RWPE2 (cell line): ENCODE measurements at regions not wholly inside any gene's neighbourhood (a gene's known extent, or its start where the extent isn't known, plus 50 kb on each side); places are given as distances from the start of the nearest gene placed in this dataset.
A peak's percentile ranks its signal among the peaks of the same experiment; 100 is the strongest.
"Not testable (repeated sequence)": the region's sequence is repeated elsewhere in the genome, so short reads cannot be mapped to it uniquely, and the experiment has no call there.

Experiments used
- ATAC-seq: fragments of 200-7000 bp; cut with Tn5 transposase; 3 replicates; pipeline ENCODE4 v1.9.1; 2021; ENCODE audit warnings: low read depth
- DNase-seq: peaks from one replicate; pipeline ENCODE4 v3.0.0-alpha.2; 2020; ENCODE audit warnings: low spot score
- H3K27ac ChIP-seq: fragments of 450-650 bp; 2 replicates; pipeline ENCODE4 v1.5.1; 2017; ENCODE audit warnings: mild to moderate bottlenecking; ENCODE audit not compliant: poor library complexity, severe bottlenecking
- H3K27me3 ChIP-seq: fragments of 250-450 bp; sonication (Bioruptor Pico); 2 replicates; pipeline ENCODE4 v1.5.1; 2021; ENCODE audit warnings: mild to moderate bottlenecking, moderate library complexity; ENCODE audit not compliant: insufficient read depth, poor library complexity, severe bottlenecking
- H3K36me3 ChIP-seq: fragments of 250-450 bp; sonication (Bioruptor Pico); 2 replicates; pipeline ENCODE4 v1.5.1; 2020; ENCODE audit warnings: low read depth, mild to moderate bottlenecking, moderate library complexity
- H3K4me1 ChIP-seq: fragments of 250-450 bp; sonication (Bioruptor Pico); 2 replicates; pipeline ENCODE4 v1.5.1; 2021; ENCODE audit warnings: mild to moderate bottlenecking, moderate library complexity; ENCODE audit not compliant: insufficient read depth, poor library complexity, severe bottlenecking
- H3K4me3 ChIP-seq: fragments of 250-450 bp; sonication (Bioruptor Pico); 2 replicates; pipeline ENCODE4 v1.5.1; 2021; ENCODE audit warnings: mild to moderate bottlenecking, moderate library complexity; ENCODE audit not compliant: severe bottlenecking
- H3K9me3 ChIP-seq: fragments of 250-450 bp; sonication (Bioruptor Pico); 2 replicates; pipeline ENCODE4 v1.5.1; 2021; ENCODE audit warnings: mild to moderate bottlenecking, moderate library complexity; ENCODE audit not compliant: severe bottlenecking
- CTCF ChIP-seq: fragments of 450-650 bp; IDR thresholded peaks from one replicate; pipeline ENCODE4 v1.5.1; 2017; ENCODE audit warnings: mild to moderate bottlenecking, moderate library complexity; ENCODE audit not compliant: poor library complexity, severe bottlenecking

DNA sequence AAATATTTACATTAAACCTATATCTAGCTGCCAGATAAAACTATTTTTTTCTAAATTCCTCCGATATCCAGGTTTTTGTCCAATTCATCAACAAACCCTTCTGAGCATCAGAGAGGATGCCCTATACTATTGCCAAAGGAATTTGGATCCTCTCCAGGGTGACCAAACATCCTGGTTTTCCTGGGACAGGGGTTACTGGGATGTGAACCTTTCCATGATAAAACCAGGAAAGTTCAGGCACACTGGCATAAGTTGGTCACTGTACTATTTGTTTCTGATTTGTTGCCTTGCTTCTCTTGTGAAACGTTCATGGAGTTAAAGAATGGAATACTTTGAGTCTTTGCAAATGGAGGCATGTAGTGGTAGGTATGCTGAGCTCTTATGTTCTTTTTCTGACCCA is 63.5 kb downstream of the TLNRD1 start:
- ATAC-seq = no peak
- Histone ChIP-seq H3K27ac (no peak overlapping the region), H3K36me3 (no peaks in the 10 kb centered on the region), H3K4me3 (no peak overlapping the region), H3K4me1 (no peaks in the 10 kb centered on the region), H3K9me3 (no peaks in the 10 kb centered on the region), H3K27me3 (no peaks in the 10 kb centered on the region)
- DNase-seq = no peak
- no peak for TF ChIP-seq CTCF

DNA sequence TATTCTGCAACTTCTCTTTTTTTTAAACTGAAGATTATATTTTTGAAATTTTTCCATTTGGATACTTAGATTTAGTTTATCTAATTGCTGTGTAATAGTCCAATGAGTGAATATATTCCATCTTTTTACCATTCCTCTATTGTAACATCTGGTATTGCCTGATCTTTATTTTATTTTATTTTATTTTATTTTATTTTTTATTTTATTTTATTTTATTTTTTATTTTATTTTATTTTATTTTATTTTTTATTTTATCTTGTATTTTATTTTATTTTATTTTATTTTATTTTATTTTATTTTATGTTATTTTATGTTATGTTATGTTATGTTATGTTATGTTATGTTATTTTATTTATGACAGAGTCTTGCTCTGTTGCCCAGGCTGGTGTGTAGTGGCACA is 66.5 kb upstream of the CFAP161 start:
- H3K4me3 ChIP-seq, H3K27ac ChIP-seq, H3K36me3 ChIP-seq, H3K4me1 ChIP-seq, H3K9me3 ChIP-seq, DNase-seq, ATAC-seq, H3K27me3 ChIP-seq: not testable (repeated sequence)

DNA sequence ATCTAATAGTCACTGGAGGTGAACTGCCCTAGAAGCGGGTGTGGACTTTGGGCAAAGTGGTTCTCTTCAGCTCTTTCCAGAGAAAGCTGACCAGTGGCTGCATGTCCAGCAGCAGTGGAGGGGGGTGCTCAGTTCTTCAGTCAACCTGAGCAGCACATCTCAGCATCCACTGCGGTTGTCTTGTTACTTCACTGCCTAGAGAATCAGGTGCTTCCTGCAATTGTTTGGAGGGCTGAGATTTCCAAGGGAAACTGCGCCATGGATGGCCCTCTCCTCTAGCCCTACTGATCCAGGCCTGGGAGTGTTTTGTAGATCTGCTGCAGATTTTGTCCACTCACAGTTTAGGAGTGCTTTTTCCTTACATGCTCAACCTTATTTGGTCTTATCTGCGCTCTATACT is 65.6 kb upstream of the CFAP161 start:
- Histone ChIP-seq H3K27ac (no peak overlapping the region), H3K36me3 (no peaks in the 10 kb centered on the region), H3K9me3 (no peaks in the 10 kb centered on the region), H3K27me3 (no peaks in the 10 kb centered on the region), H3K4me1 (no peaks in the 10 kb centered on the region), H3K4me3 (no peak overlapping the region)
- DNase-seq (no peak), ATAC-seq (no peak)
- TF ChIP-seq CTCF = no peak

DNA sequence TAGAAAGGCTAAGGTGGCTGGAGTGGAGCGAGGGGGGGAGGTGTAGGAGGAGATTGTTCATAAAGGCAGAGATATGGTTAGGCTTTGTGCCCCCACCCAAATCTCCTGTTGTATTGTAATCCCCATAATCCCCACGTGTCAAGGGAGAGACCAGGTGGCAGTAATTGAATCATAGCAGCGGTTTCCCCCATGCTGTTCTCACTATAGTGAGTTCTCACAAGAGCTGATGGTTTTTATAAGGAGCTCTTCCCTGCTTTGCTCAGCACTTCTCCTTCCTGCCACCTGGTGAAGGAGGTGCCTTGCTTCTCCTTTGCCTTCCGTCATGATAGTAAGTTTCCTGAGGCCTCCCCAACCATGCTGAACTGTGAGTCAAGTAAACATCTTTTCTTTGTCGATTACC is 64.7 kb upstream of the CFAP161 start:
- Histone ChIP-seq H3K4me1 (no peaks in the 10 kb centered on the region), H3K4me3 (no peak overlapping the region), H3K36me3 (no peaks in the 10 kb centered on the region), H3K27ac (no peak overlapping the region), H3K27me3 (no peaks in the 10 kb centered on the region), H3K9me3 (no peaks in the 10 kb centered on the region)
- DNase-seq = no peak
- no peak for TF ChIP-seq CTCF
- ATAC-seq = no peak

DNA sequence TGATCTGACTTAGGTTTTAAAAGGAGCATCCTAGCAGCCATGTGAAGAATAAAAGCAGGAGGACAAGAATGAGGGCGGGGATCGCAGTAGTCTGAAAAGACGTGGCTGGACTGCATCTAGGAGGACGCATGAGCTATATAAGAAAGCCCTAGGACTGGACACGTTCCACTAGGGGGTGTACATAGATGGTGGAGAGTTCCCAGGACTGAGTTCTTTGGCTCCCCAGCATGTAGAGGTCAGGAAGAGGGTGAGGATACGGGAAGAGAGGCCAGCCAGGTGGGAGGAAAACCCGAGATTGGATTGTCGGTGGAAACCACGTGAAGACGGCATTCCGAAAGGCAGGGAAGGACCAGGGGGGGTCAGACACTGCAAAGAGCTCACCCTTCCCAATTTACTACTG is 64.2 kb upstream of the CFAP161 start:
- Histone ChIP-seq H3K9me3 (no peaks in the 10 kb centered on the region), H3K4me3 (no peak overlapping the region), H3K36me3 (no peaks in the 10 kb centered on the region), H3K27me3 (no peaks in the 10 kb centered on the region), H3K4me1 (no peaks in the 10 kb centered on the region), H3K27ac (no peak overlapping the region)
- ATAC-seq (no peak), DNase-seq (no peak)
- no peak for TF ChIP-seq CTCF

DNA sequence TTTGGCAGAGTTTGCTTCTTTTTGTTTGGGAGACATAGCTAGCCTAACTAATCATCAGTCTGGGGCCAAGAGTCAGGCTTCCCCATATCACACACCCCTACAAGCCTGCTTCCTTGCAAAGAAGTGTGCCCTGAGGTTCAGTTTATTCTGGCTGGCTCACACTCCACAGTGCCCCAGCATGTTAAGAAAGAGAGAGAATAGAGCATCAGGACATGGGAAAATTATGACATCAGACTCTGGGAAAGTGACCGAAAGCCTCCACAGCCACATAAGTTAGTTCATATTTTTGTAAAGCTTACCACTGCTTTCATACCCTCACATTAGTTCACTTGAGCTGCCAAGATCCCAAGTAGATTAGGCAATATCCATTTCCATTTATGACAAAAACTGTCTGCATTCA is 63.0 kb upstream of the CFAP161 start:
- H3K27me3 ChIP-seq = no peaks in the 10 kb centered on the region
- H3K27ac ChIP-seq = no peak overlapping the region
- TF ChIP-seq CTCF = no peak
- peak; percentile 57; the same call in 1 of the 3 replicates for ATAC-seq
- H3K4me3 ChIP-seq = no peak overlapping the region
- H3K9me3 ChIP-seq = no peaks in the 10 kb centered on the region
- no peak for DNase-seq
- H3K4me1 ChIP-seq = no peaks in the 10 kb centered on the region
- H3K36me3 ChIP-seq = no peaks in the 10 kb centered on the region
